ENCODE measurements at regions not wholly inside any gene's neighbourhood (a gene's known extent, or its start where the extent isn't known, plus 50 kb on each side); places are given as distances from the start of the nearest gene placed in this dataset.

DNA sequence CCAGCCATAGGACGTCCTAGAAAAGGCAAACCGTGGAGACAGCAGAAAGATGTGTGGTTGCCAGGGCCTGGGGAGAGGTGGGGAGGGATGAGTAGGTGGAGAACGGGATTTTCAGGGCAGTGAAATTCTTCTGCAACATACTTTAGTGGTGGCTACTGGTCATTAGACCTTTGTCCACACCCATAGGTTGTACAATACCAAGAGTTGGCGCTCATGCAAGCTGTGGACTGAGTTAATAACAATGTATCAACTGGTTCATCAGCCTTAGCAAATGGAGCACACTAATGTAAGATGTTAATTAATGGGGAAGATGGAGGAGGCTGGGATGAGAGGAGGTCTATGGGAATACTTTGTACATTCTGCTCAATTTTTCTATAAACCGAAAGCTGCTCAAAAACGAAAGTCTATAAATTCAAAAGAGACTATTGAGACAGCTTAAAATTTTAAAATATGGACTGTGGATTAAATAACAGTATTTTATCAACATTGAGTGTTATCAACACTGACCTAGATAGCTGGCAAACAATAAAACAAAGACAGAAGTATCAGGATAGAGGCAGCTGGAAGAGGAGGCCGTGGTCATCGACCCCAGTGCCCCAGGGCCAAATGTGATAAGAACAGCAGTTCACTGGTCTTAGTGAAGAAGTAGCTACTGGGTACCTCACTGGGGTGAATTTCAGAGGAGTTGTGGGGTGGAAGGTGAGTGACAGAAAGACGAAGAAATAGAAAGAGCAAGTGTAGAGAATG is 90.9 kb downstream of the SYNE3 start:
- no peak overlapping the region for H3K27ac ChIP-seq
- TF ChIP-seq, protein P1, sequence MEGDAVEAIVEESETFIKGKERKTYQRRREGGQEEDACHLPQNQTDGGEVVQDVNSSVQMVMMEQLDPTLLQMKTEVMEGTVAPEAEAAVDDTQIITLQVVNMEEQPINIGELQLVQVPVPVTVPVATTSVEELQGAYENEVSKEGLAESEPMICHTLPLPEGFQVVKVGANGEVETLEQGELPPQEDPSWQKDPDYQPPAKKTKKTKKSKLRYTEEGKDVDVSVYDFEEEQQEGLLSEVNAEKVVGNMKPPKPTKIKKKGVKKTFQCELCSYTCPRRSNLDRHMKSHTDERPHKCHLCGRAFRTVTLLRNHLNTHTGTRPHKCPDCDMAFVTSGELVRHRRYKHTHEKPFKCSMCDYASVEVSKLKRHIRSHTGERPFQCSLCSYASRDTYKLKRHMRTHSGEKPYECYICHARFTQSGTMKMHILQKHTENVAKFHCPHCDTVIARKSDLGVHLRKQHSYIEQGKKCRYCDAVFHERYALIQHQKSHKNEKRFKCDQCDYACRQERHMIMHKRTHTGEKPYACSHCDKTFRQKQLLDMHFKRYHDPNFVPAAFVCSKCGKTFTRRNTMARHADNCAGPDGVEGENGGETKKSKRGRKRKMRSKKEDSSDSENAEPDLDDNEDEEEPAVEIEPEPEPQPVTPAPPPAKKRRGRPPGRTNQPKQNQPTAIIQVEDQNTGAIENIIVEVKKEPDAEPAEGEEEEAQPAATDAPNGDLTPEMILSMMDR (conservative IDR thresholded peaks at IDR 0.05; ENCODE audit: low read depth, low read length): no peak
- H2AFZ ChIP-seq (ENCODE audit: low read depth): no peak overlapping the region
- no peaks in the 10 kb centered on the region for H3K79me2 ChIP-seq (ENCODE audit: insufficient read depth, low read depth)
- H3K4me1 ChIP-seq (ENCODE audit: low read depth, poor library complexity, severe bottlenecking): no peaks in the 10 kb centered on the region
- H3K9ac ChIP-seq: no peak overlapping the region
- no peaks in the 10 kb centered on the region for H3K36me3 ChIP-seq (ENCODE audit: insufficient read depth)
- H3K4me3 ChIP-seq (IDR thresholded peaks at IDR 0.05; ENCODE audit: insufficient read depth, low read depth, low read length): no peak overlapping the region
- no peaks in the 10 kb centered on the region for H3K27me3 ChIP-seq (ENCODE audit: insufficient read depth, low read depth)
- H4K20me1 ChIP-seq (ENCODE audit: insufficient read depth): no peaks in the 10 kb centered on the region
- no peak overlapping the region for H3K4me2 ChIP-seq

DNA sequence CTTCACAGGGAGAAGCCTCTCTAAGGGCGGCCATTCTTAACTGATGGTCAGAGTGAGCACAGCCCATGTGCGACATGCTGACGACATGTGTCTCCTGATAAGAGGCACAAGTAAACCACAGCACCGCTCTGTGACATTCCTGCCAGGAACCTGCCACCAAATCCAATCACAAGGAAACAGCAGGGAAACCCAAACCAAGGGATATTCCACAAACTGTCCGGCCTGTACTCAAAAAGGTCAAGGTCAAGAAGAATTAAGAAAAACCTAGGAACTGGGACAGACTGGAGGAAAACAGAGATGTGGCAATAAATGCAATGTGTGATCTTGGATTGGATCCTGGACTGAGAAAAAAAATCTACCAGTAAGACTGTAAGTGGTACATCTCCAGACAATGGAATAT is 91.9 kb downstream of the SYNE3 start:
- Histone ChIP-seq H4K20me1 (ENCODE audit: insufficient read depth) (no peaks in the 10 kb centered on the region), H3K36me3 (ENCODE audit: insufficient read depth) (no peaks in the 10 kb centered on the region; the same call in 1 of the 2 replicates), H3K4me3 (IDR thresholded peaks at IDR 0.05; ENCODE audit: insufficient read depth, low read depth, low read length) (no peak overlapping the region), H3K9ac (no peak overlapping the region), H3K27me3 (ENCODE audit: insufficient read depth, low read depth) (no peaks in the 10 kb centered on the region), H3K4me2 (no peak overlapping the region), H3K4me1 (ENCODE audit: low read depth, poor library complexity, severe bottlenecking) (no peaks in the 10 kb centered on the region), H2AFZ (ENCODE audit: low read depth) (no peak overlapping the region), H3K79me2 (ENCODE audit: insufficient read depth, low read depth) (no peaks in the 10 kb centered on the region), H3K27ac (no peak overlapping the region)
- TF ChIP-seq, protein P1 (conservative IDR thresholded peaks at IDR 0.05; ENCODE audit: low read depth, low read length): no peak

DNA sequence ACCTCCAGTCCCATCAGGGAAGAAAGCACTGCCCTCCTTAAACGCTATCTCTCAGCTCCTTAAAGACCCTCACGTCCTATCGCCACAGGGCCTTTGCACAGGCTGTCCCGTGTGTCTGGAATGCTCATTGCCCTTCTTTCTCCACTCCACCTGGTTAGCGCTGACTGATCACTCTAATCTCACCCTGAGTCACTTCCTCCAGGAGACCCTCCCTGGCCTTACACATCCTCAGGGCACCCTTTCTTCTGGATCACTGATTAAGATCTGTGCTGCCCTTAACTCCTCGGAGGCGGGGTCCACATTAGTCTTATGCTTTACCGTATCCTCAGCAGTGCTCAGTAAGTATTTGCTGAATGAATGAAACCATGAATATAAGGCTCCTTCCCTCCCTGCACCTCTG is 94.7 kb downstream of the SYNE3 start:
- no peak overlapping the region for H3K4me3 ChIP-seq (IDR thresholded peaks at IDR 0.05; ENCODE audit: insufficient read depth, low read depth, low read length)
- no peaks in the 10 kb centered on the region for H3K27me3 ChIP-seq (ENCODE audit: insufficient read depth, low read depth)
- H4K20me1 ChIP-seq (ENCODE audit: insufficient read depth): no peaks in the 10 kb centered on the region
- no peak overlapping the region for H3K27ac ChIP-seq
- no peak overlapping the region for H3K4me2 ChIP-seq
- no peaks in the 10 kb centered on the region; the same call in 1 of the 2 replicates for H3K36me3 ChIP-seq (ENCODE audit: insufficient read depth)
- TF ChIP-seq, protein P1 (conservative IDR thresholded peaks at IDR 0.05; ENCODE audit: low read depth, low read length): no peak
- no peaks in the 10 kb centered on the region for H3K4me1 ChIP-seq (ENCODE audit: low read depth, poor library complexity, severe bottlenecking)
- H3K9ac ChIP-seq: no peak overlapping the region
- H2AFZ ChIP-seq (ENCODE audit: low read depth): no peak overlapping the region
- H3K79me2 ChIP-seq (ENCODE audit: insufficient read depth, low read depth): no peaks in the 10 kb centered on the region

DNA sequence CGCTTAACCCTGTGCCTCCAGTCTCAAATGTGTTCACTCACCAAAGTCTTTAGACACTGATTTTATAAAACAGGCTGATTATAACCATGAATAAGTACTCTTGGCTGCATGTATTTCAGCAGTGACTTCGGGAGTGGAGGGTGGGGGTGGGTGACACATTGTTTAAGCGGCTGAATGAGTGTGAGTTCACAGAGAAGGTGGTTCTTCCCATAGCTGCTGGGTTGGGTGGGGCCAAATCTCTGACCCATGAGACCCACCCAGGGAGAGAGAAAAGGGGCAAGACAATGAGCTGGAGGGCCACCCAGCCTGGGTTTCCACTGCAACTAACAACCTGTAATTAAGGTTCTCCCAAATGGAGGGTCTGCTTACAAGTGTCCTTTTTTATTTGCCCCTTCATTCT is 96.4 kb downstream of the SYNE3 start:
- TF ChIP-seq, protein P1 (conservative IDR thresholded peaks at IDR 0.05; ENCODE audit: low read depth, low read length): no peak

More for the DNA sequence above, 96.4 kb downstream of the SYNE3 start:
- no peak overlapping the region for H3K27ac ChIP-seq
- no peaks in the 10 kb centered on the region for H4K20me1 ChIP-seq (ENCODE audit: insufficient read depth)
- H3K4me3 ChIP-seq (IDR thresholded peaks at IDR 0.05; ENCODE audit: insufficient read depth, low read depth, low read length): no peak overlapping the region
- H3K4me2 ChIP-seq: no peak overlapping the region
- no peaks in the 10 kb centered on the region for H3K79me2 ChIP-seq (ENCODE audit: insufficient read depth, low read depth)
- H3K9ac ChIP-seq: no peak overlapping the region
- no peak overlapping the region for H2AFZ ChIP-seq (ENCODE audit: low read depth)
- H3K36me3 ChIP-seq (ENCODE audit: insufficient read depth): no peaks in the 10 kb centered on the region; the same call in 1 of the 2 replicates
- no peaks in the 10 kb centered on the region for H3K4me1 ChIP-seq (ENCODE audit: low read depth, poor library complexity, severe bottlenecking)
- H3K27me3 ChIP-seq (ENCODE audit: insufficient read depth, low read depth): no peaks in the 10 kb centered on the region
